ENCODE measurements at regions not wholly inside any gene's neighbourhood (a gene's known extent, or its start where the extent isn't known, plus 50 kb on each side); places are given as distances from the start of the nearest gene placed in this dataset.

DNA sequence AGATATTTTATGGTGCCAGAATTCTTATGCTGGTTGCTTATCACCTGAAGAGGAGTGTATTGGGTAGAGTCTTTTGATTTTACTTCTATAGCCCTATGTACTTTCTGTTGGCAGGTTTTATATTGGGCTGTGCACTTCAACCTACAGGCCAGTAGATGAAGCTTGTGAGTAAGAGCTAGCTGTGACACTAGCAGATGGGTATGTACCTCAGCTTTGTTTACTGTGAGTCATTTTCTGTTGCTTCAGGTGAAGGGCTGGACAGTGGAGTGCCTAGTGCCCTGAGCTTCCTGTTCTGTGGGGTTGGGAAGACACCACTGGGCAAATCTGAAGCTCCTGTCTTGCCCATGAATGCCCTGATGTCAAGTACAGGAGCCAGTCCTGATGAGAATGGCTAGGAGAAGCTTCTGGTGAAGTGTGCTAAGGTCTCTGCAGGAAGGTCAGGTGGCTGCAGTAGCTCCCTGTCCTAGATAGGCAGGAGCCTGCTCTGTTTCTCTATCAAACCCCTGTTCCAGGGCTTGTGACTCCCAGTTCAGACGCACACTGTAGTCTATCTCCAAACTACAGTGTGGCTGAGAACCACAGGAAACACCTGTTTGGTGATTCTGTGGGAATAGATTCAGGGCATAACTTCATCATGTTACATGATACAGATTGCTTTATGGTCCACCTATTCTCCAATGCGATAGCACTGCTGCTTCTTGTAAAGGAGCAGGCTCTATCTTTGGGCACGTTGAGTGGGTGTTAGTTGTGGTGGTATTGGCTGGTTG is 755.7 kb downstream of the KCNA4 start:
- TF ChIP-seq, protein P1, sequence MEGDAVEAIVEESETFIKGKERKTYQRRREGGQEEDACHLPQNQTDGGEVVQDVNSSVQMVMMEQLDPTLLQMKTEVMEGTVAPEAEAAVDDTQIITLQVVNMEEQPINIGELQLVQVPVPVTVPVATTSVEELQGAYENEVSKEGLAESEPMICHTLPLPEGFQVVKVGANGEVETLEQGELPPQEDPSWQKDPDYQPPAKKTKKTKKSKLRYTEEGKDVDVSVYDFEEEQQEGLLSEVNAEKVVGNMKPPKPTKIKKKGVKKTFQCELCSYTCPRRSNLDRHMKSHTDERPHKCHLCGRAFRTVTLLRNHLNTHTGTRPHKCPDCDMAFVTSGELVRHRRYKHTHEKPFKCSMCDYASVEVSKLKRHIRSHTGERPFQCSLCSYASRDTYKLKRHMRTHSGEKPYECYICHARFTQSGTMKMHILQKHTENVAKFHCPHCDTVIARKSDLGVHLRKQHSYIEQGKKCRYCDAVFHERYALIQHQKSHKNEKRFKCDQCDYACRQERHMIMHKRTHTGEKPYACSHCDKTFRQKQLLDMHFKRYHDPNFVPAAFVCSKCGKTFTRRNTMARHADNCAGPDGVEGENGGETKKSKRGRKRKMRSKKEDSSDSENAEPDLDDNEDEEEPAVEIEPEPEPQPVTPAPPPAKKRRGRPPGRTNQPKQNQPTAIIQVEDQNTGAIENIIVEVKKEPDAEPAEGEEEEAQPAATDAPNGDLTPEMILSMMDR (IDR thresholded peaks at IDR 0.05; ENCODE audit: borderline replicate concordance, control extremely low read depth, extremely low read depth, insufficient read depth, missing control alignments): no peak
- DNase-seq (ENCODE audit: low spot score): no peak
- in situ Hi-C loops (cut with MboI; ENCODE audit: low sequenced_read_pairs, unreplicated experiment): no loop called here

DNA sequence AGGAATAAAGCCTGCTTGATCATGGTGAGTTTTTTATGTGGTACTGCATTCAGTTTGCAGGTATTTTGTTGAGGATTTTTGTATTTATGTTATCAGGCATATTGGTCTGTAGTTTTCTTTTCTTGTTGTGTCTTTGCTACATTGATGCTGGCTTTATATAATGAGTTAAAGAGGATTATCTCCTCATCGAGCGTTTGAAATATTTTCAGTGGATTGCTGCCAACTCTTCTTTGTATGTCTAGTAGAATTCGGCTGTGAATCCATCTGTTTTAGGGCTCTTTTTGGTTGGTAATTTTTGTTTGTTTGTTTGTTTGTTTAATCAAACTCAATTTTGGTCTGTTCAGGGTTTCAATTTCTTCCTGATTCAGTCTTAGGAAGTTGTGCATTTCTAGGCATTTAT is 758.4 kb downstream of the KCNA4 start:
- no peak for DNase-seq (ENCODE audit: low spot score)
- in situ Hi-C loops (cut with MboI; ENCODE audit: low sequenced_read_pairs, unreplicated experiment): no loop called here
- TF ChIP-seq, protein P1 (IDR thresholded peaks at IDR 0.05; ENCODE audit: borderline replicate concordance, control extremely low read depth, extremely low read depth, insufficient read depth, missing control alignments): no peak

DNA sequence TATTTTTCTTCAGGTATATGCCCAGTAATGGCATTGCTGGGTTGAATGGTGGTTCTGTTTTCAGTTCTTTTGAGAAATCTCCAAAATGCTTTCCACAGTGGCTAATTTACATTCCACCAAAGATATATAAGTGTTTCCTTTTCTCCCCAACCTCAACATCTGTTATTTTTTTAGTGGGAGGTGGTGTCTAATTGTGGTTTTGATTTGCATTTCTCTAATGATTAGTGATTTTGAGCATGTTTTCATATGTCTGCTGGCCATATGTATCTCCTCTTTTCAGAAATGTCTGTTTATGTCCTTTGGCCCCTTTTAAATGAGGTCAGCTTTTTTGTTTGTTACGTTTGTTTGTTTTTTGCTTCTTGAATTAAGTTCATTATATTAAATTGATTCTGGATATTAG is 760.2 kb downstream of the KCNA4 start:
- no peak for DNase-seq (ENCODE audit: low spot score)
- TF ChIP-seq, protein P1 (IDR thresholded peaks at IDR 0.05; ENCODE audit: borderline replicate concordance, control extremely low read depth, extremely low read depth, insufficient read depth, missing control alignments): no peak
- in situ Hi-C loops (cut with MboI; ENCODE audit: low sequenced_read_pairs, unreplicated experiment): no loop called here

DNA sequence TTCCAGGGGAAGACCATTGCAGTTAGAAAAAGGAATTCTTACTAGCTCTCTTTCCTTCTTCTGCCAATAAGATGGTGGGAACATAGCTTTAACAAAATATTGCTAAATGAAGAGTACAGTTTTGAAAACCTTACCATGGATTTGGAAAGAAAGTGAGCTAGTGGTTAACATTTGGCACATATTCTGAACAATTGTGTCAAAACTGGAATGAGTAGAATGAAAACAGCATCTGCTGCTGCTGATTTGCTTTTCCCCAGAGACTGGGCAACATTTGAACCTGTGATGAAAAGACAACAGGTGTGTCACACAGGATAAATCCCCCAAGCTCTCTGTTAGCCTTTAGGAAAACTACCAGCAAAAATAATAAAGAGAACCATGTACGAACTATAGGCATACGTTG is 761.4 kb downstream of the KCNA4 start:
- no peak for DNase-seq (ENCODE audit: low spot score)
- TF ChIP-seq, protein P1 (IDR thresholded peaks at IDR 0.05; ENCODE audit: borderline replicate concordance, control extremely low read depth, extremely low read depth, insufficient read depth, missing control alignments): no peak

DNA sequence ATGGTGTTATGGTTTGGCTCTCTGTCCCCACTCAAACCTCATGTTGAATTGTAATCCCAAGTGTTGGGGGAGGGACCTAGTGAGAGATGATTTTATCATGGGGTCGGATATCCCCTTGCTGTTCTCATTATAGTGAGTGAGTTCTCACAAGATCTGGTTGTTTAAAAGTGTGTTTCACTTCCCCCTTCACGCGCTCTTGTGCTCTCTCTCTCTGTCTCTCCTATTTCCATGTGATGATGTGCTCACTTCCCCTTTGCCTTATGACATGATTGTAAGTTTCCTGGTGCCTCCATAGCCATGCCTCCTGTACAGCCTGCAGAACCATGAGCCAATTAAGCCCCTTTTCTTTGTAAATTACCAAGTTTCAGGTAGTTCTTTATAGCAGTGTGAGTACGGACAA is 765.1 kb downstream of the KCNA4 start:
- no peak for DNase-seq (ENCODE audit: low spot score)
- TF ChIP-seq, protein P1 (IDR thresholded peaks at IDR 0.05; ENCODE audit: borderline replicate concordance, control extremely low read depth, extremely low read depth, insufficient read depth, missing control alignments): no peak
- in situ Hi-C loops (cut with MboI; ENCODE audit: low sequenced_read_pairs, unreplicated experiment): no loop called here

More for the DNA sequence above, 761.4 kb downstream of the KCNA4 start:
- in situ Hi-C loops (cut with MboI; ENCODE audit: low sequenced_read_pairs, unreplicated experiment): no loop called here

DNA sequence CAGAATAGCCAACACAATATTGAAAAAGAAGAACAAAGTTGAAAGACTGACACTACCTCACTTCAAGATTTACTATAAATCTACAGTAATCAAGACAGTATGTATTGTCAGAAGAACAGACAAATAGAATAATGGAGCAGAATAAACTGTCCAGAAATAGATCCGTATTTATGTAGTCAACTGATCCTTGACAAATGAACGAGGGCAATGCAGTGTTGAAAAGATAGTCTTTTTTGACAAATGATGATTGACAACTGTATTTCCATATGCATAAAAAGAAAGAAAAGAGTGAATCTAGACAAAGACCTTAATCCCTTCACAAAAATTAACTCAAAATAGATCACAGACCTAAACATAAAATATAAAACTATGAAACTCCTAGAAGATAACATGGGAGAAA is 767.1 kb downstream of the KCNA4 start:
- no peak for DNase-seq (ENCODE audit: low spot score)
- TF ChIP-seq, protein P1 (IDR thresholded peaks at IDR 0.05; ENCODE audit: borderline replicate concordance, control extremely low read depth, extremely low read depth, insufficient read depth, missing control alignments): no peak
- in situ Hi-C loops (cut with MboI; ENCODE audit: low sequenced_read_pairs, unreplicated experiment): no loop called here

Data from GM13976 (cell line).